Endothelial cell (in vitro differentiated cells): ENCODE measurements at regions not wholly inside any gene's neighbourhood (a gene's known extent, or its start where the extent isn't known, plus 50 kb on each side); places are given as distances from the start of the nearest gene placed in this dataset.

Experiments
- DNase-seq: peaks from one replicate; pipeline ENCODE4 v3.0.0; 2021; ENCODE audit warnings: low spot score
- H3K27ac Mint-ChIP-seq: one replicate; pipeline ENCODE4 v1.8.0; 2021; ENCODE audit warnings: mixed read lengths, inconsistent platforms; ENCODE audit not compliant: unreplicated experiment
- H3K27me3 Mint-ChIP-seq: one replicate; pipeline ENCODE4 v1.8.0; 2021; ENCODE audit warnings: mild to moderate bottlenecking, moderate library complexity, mixed read lengths, inconsistent platforms; ENCODE audit not compliant: unreplicated experiment
- H3K36me3 Mint-ChIP-seq: one replicate; pipeline ENCODE4 v1.8.0; 2021; ENCODE audit warnings: mild to moderate bottlenecking, low read depth, mixed read lengths, inconsistent platforms; ENCODE audit not compliant: unreplicated experiment
- H3K4me1 Mint-ChIP-seq: one replicate; pipeline ENCODE4 v1.8.0; 2021; ENCODE audit warnings: mild to moderate bottlenecking, mixed read lengths, inconsistent platforms; ENCODE audit not compliant: unreplicated experiment
- H3K4me3 Mint-ChIP-seq: one replicate; pipeline ENCODE4 v1.8.0; 2021; ENCODE audit warnings: mild to moderate bottlenecking, mixed read lengths, inconsistent platforms; ENCODE audit not compliant: unreplicated experiment
- H3K9me3 Mint-ChIP-seq: one replicate; pipeline ENCODE4 v1.8.0; 2021; ENCODE audit warnings: mixed read lengths, inconsistent platforms; ENCODE audit not compliant: unreplicated experiment
- CTCF ChIP-seq: fragments of 200-600 bp; sonication (generic); IDR thresholded peaks from one replicate; pipeline ENCODE4 v1.5.0; 2021; ENCODE audit warnings: antibody characterized with exemption; ENCODE audit not compliant: unreplicated experiment

GRCh38 chr1:186757851-186758250 is 70.9 kb upstream of the PLA2G4A start:
- H3K9me3 Mint-ChIP-seq = no peaks in the 10 kb centered on the region
- H3K36me3 Mint-ChIP-seq = no peaks in the 10 kb centered on the region
- no peak overlapping the region for H3K27ac Mint-ChIP-seq
- DNase-seq = no peak
- no peak overlapping the region for H3K4me3 Mint-ChIP-seq
- H3K4me1 Mint-ChIP-seq = peaks cover 6% of the 10 kb centered on the region
- TF ChIP-seq CTCF = no peak
- H3K27me3 Mint-ChIP-seq = no peaks in the 10 kb centered on the region

- TF ChIP-seq CTCF = no peak
- no peak for DNase-seq
- no peaks in the 10 kb centered on the region for H3K4me1 Mint-ChIP-seq
- no peak overlapping the region for H3K27ac Mint-ChIP-seq
- H3K9me3 Mint-ChIP-seq = no peaks in the 10 kb centered on the region
- H3K27me3 Mint-ChIP-seq = no peaks in the 10 kb centered on the region
- no peak overlapping the region for H3K4me3 Mint-ChIP-seq
- no peaks in the 10 kb centered on the region for H3K36me3 Mint-ChIP-seq
Observed at GRCh38 chr1:186754542-186755145, 74.1 kb upstream of the PLA2G4A start.

- TF ChIP-seq CTCF = no peak
- Mint-ChIP-seq H3K4me1 (no peaks in the 10 kb centered on the region), H3K27me3 (no peaks in the 10 kb centered on the region), H3K27ac (no peak overlapping the region), H3K36me3 (no peaks in the 10 kb centered on the region), H3K4me3 (no peak overlapping the region), H3K9me3 (no peaks in the 10 kb centered on the region)
- DNase-seq = no peak
Observed at GRCh38 chr1:186753241-186753640, 73.0 kb upstream of the PTGS2 start.

GRCh38 chr1:186750257-186750656 is 70.0 kb upstream of the PTGS2 start:
- no peaks in the 10 kb centered on the region for H3K4me1 Mint-ChIP-seq
- H3K27ac Mint-ChIP-seq = no peak overlapping the region
- H3K36me3 Mint-ChIP-seq = peaks cover 8% of the 10 kb centered on the region
- H3K9me3 Mint-ChIP-seq = peaks cover 5% of the 10 kb centered on the region
- no peaks in the 10 kb centered on the region for H3K27me3 Mint-ChIP-seq
- no peak for DNase-seq
- no peak for TF ChIP-seq CTCF
- no peak overlapping the region for H3K4me3 Mint-ChIP-seq

- Mint-ChIP-seq H3K9me3 (peaks cover 5% of the 10 kb centered on the region), H3K27me3 (peaks cover 1% of the 10 kb centered on the region), H3K4me3 (no peak overlapping the region), H3K27ac (no peak overlapping the region), H3K36me3 (peaks cover 8% of the 10 kb centered on the region), H3K4me1 (no peaks in the 10 kb centered on the region)
- TF ChIP-seq CTCF = no peak
- DNase-seq = no peak
Observed at GRCh38 chr1:186749820-186750219, 69.6 kb upstream of the PTGS2 start.
